Embryonic facial prominence (tissue), 1 donor: ENCODE measurements at regions not wholly inside any gene's neighbourhood (a gene's known extent, or its start where the extent isn't known, plus 50 kb on each side); places are given as distances from the start of the nearest gene placed in this dataset.

ENCODE experiments used
- DNase-seq: peaks from one replicate; pipeline ENCODE4 v3.0.0-alpha.2; 2016; ENCODE audit errors: extremely low spot score

GRCh38 chr2:8477552-8478470, 204.0 kb upstream of the ID2 start:
- DNase-seq, result no peak

- DNase-seq, result no peak
Measured at GRCh38 chr2:8478471-8478793, 203.4 kb upstream of the ID2 start.

- DNase-seq, result no peak
Measured at GRCh38 chr2:8479298-8479697, 202.6 kb upstream of the ID2 start.

GRCh38 chr2:8480915-8481314, 200.9 kb upstream of the ID2 start:
- DNase-seq, result no peak

- DNase-seq, result no peak
Measured at GRCh38 chr2:8481463-8482009, 200.3 kb upstream of the ID2 start.

GRCh38 chr2:8482432-8482831, 199.4 kb upstream of the ID2 start:
- no peak for DNase-seq

GRCh38 chr2:8484502-8485283, 197.2 kb upstream of the ID2 start:
- no peak for DNase-seq

GRCh38 chr2:8485736-8486135, 196.1 kb upstream of the ID2 start:
- DNase-seq, result no peak

GRCh38 chr2:8486141-8486540, 195.7 kb upstream of the ID2 start:
- DNase-seq, result no peak

GRCh38 chr2:8487461-8487932, 194.4 kb upstream of the ID2 start:
- no peak for DNase-seq

- no peak for DNase-seq
Measured at GRCh38 chr2:8488001-8488738, 193.7 kb upstream of the ID2 start.

GRCh38 chr2:8489221-8489620, 192.6 kb upstream of the ID2 start:
- DNase-seq, result no peak

- no peak for DNase-seq
Measured at GRCh38 chr2:8489751-8490150, 192.1 kb upstream of the ID2 start.

GRCh38 chr2:8490166-8490721, 191.6 kb upstream of the ID2 start:
- no peak for DNase-seq

- no peak for DNase-seq
Measured at GRCh38 chr2:8491296-8492027, 190.4 kb upstream of the ID2 start.

GRCh38 chr2:8494151-8494550, 187.7 kb upstream of the ID2 start:
- no peak for DNase-seq

- DNase-seq, result no peak
Measured at GRCh38 chr2:8494589-8494988, 187.3 kb upstream of the ID2 start.

- DNase-seq, result no peak
Measured at GRCh38 chr2:8495189-8495989, 186.5 kb upstream of the ID2 start.

- no peak for DNase-seq
Measured at GRCh38 chr2:8496079-8496478, 185.8 kb upstream of the ID2 start.

- no peak for DNase-seq
Measured at GRCh38 chr2:8496617-8497016, 185.2 kb upstream of the ID2 start.
